Choroid plexus epithelial cell (primary cell): ENCODE measurements at regions not wholly inside any gene's neighbourhood (a gene's known extent, or its start where the extent isn't known, plus 50 kb on each side); places are given as distances from the start of the nearest gene placed in this dataset.

Experiments
- DNase-seq: peaks from one replicate; pipeline ENCODE4 v3.0.0-alpha.2; 2010; ENCODE audit warnings: low read depth
- H3K4me3 ChIP-seq: 2 replicates; pipeline ENCODE4 v1.5.1; 2011; ENCODE audit warnings: low read depth, mild to moderate bottlenecking, control low read depth, low read length, moderate library complexity
- TF ChIP-seq, protein P1 (sequence below): conservative IDR thresholded peaks from 2 replicates; pipeline ENCODE4 v1.5.1; 2011; ENCODE audit warnings: low read depth, mild to moderate bottlenecking, control low read depth, inconsistent platforms, low read length, moderate library complexity

DNA sequence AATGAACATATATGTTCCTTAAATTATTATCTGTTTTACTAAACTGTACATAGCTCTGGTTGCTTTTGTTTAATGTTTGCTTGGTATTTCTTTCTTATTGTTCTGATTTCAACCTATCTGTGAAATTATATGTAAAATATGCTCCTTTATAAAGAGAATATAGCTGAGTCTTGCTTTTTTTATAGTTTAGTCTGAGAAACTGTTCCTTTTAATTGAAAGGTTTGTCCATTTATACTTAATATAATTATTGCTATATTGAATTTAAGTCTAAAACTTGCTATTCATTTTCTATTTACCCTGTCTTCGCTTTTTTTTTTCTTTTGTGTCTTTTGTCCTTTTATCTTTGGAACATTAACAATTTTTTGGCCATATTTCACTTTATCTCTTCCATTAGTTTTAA, 712.0 kb downstream of the MAT2B start:
- H3K4me3 ChIP-seq, result no peak overlapping the region
- TF ChIP-seq, protein P1, sequence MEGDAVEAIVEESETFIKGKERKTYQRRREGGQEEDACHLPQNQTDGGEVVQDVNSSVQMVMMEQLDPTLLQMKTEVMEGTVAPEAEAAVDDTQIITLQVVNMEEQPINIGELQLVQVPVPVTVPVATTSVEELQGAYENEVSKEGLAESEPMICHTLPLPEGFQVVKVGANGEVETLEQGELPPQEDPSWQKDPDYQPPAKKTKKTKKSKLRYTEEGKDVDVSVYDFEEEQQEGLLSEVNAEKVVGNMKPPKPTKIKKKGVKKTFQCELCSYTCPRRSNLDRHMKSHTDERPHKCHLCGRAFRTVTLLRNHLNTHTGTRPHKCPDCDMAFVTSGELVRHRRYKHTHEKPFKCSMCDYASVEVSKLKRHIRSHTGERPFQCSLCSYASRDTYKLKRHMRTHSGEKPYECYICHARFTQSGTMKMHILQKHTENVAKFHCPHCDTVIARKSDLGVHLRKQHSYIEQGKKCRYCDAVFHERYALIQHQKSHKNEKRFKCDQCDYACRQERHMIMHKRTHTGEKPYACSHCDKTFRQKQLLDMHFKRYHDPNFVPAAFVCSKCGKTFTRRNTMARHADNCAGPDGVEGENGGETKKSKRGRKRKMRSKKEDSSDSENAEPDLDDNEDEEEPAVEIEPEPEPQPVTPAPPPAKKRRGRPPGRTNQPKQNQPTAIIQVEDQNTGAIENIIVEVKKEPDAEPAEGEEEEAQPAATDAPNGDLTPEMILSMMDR, result no peak
- no peak for DNase-seq

DNA sequence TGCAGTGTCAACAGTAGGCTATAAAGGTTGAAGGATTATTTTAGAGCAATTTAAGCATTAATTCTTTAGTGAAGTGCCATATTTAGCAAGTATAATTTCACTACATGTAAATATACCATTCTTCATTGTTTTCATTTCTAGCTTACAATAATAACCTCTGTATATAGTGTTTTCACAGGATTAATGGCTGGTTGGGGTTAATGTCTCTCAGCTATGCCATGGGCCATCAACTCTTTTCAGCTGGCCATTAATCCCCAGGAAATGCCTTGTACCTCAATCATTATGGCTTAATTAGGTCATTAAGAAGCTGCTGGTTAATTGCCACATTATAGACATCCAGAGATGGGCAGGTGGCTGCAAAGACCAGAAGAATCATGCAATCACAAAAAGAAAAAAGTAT, 715.1 kb downstream of the MAT2B start:
- TF ChIP-seq, protein P1, result no peak
- H3K4me3 ChIP-seq, result no peak overlapping the region

DNA sequence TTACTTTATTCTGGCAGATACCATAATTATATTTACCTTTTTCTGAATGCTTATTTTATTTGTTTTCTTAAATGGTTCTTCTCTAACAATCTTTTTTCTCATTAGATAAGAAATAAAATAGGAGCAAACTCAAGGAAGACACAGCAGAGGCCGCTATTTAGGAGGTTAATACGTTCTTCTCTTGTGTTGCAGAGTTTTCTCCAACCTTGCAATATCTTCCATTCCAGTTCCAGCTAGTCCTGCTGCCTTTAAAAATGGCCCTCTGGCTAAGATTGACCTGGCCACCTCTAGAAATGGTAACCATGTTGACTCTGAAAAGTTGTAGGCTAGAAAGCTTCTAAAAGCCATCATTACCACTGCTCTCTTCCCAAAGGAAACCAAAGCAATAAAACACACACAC, 718.8 kb downstream of the MAT2B start:
- TF ChIP-seq, protein P1, result no peak
- no peak overlapping the region for H3K4me3 ChIP-seq
- no peak for DNase-seq

More for the DNA sequence above, 715.1 kb downstream of the MAT2B start:
- DNase-seq, result no peak

DNA sequence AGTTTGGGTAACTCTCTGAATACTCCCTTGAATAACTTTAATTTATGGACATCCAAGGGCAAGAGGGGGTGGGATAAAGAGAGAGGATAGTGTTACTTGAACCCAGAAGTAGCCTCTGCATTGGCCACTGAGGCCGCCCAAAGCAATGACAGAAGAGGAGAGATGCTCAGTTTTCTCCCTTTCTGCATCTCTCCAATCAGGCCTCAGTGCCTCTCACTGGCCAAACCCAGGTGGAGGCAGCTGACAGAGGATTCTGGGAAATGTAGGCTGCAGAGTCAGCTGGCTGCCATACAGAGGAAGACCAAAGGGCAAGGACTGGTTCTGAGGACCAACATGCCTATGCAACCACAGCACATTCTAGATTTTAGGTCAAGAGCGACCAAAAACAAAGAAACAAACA, 719.4 kb downstream of the MAT2B start:
- TF ChIP-seq, protein P1, result no peak
- no peak for DNase-seq
- H3K4me3 ChIP-seq, result no peak overlapping the region

DNA sequence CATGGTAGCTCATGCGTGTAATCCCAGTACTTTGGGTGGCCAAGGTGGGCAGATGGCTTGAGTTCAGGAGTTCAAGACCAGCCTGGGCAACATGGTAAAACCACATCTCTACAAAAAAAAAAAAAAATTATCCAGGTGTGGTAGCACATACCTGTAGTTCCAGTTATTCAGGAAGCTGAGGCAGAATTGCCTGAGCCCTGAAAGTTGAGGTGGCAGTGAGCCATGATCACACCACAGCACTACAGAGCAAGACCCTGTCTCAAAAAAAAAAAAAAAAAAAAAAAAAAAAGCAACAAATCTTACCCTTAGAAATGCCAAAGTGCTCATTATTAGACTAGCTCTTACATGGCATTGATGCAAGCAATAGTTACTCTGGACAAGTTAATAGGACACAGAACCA, 724.9 kb downstream of the MAT2B start:
- TF ChIP-seq, protein P1, result no peak
- no peak overlapping the region for H3K4me3 ChIP-seq
- no peak for DNase-seq

DNA sequence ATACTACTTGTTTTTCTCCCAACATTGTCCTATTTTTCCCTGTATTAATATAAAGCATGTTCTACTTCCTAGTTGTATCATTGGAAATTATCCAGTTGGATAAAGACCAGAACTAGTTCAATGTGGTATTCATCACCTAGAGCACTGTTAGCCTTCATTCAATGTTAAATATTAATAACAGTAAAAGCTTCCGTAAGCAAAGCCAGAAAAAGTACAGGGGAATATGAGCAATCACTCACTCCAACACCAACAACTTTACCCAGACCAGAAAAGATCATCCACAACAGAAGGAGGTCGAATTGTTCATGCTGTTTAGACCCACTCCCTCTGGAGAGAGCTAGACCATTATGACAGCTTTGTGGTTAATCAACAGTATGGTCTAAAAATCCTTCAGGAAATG, 728.4 kb downstream of the MAT2B start:
- H3K4me3 ChIP-seq, result no peak overlapping the region
- TF ChIP-seq, protein P1, result no peak
- DNase-seq, result peak; percentile 74

DNA sequence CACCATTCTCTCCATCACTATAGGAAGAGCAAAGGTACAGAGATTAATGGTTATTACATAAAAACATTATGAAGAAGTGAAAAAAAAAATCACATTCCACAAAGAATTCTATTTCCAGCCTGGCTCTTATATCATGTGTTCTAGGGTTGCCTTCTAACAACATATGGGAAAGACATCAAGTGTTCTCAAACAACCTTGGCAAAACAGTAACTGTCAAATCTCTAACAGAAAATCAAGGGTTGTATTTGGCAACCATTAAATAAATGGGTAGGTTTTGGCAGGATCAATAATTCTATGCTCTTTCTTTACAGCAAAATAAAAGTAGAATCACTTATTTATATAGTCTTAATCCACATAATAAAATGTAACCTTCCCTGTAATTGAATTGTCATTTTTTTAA, 728.9 kb downstream of the MAT2B start:
- no peak overlapping the region for H3K4me3 ChIP-seq
- TF ChIP-seq, protein P1, result no peak
- DNase-seq, result peak; percentile 20
